GM18508 (cell line): ENCODE measurements at regions not wholly inside any gene's neighbourhood (a gene's known extent, or its start where the extent isn't known, plus 50 kb on each side); places are given as distances from the start of the nearest gene placed in this dataset.
"Not testable (repeated sequence)": the region's sequence is repeated elsewhere in the genome, so short reads cannot be mapped to it uniquely, and the experiment has no call there.

Source experiments
- ATAC-seq: cut with Tn5 transposase; IDR thresholded peaks from one replicate; pipeline ENCODE4 v1.9.1; 2021; ENCODE audit warnings: moderate number of reproducible peaks; ENCODE audit not compliant: insufficient read depth, unreplicated experiment

- not testable (repeated sequence) for ATAC-seq
These were observed 518.9 kb upstream of the CCDC54 start for GRCh38 chr3:106858321-106858720.

DNA sequence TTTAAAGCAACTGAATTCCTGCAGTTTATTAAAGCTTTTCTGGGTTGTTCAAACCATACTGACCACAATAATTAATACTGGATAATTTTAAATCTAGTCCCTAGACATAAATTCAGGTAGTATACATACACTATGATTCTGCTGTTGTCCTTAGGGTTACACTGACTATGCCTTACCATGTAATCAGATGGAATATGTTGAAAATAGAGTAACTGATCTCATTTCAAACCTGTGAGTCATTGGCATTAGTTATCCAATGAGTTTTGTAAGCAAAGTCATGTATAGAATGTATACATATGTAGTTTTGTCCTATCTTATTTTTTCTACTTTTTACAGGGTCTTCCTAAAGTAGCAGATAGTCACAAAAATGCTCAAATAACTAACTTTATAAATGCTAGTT lies 517.1 kb upstream of the CCDC54 start:
- no peak for ATAC-seq

DNA sequence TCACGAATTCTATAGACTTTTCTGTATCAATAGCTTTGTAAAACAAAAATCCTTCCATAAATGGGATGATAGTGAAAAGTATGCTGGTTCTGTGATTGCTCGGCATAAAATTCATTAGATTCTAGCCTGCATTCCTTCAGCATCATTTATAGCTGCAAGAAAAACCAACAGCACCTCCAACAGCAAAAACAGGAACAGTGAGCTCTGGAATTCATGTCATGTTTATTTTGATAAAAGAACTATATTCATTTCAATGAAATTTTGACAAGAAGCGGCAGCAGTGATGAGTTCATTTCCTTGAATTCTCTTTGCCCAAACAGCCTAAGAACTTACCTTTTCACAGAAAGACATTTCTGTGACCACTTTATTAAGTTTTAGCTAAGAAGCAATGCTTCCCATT lies 515.2 kb upstream of the CCDC54 start:
- ATAC-seq, result no peak

- no peak for ATAC-seq
These were observed 499.6 kb upstream of the CCDC54 start for GRCh38 chr3:106877627-106878026.

- no peak for ATAC-seq
These were observed 497.0 kb upstream of the CCDC54 start for GRCh38 chr3:106880206-106880605.

- ATAC-seq, result no peak
These were observed 496.1 kb upstream of the CCDC54 start for GRCh38 chr3:106881186-106881585.

DNA sequence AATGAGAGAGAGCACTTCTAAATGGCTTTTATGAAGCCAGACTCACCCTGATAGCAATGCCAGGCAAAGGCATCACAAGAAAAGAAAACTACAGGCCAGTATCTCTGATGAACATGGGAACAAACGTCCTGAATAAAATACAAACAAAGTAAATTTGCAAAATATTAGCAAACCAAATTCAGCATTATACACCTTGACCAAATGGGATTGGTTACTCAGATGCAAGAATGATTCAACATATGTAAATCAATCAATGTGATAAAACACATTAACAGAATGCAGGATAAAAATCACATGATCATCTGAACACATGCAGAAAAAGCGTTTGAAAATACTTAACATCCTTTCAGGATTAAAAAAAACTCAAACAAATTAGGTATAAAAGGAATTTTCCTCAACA lies 494.9 kb upstream of the CCDC54 start:
- ATAC-seq, result no peak

GRCh38 chr3:106906074-106906473 lies 471.2 kb upstream of the CCDC54 start:
- no peak for ATAC-seq

DNA sequence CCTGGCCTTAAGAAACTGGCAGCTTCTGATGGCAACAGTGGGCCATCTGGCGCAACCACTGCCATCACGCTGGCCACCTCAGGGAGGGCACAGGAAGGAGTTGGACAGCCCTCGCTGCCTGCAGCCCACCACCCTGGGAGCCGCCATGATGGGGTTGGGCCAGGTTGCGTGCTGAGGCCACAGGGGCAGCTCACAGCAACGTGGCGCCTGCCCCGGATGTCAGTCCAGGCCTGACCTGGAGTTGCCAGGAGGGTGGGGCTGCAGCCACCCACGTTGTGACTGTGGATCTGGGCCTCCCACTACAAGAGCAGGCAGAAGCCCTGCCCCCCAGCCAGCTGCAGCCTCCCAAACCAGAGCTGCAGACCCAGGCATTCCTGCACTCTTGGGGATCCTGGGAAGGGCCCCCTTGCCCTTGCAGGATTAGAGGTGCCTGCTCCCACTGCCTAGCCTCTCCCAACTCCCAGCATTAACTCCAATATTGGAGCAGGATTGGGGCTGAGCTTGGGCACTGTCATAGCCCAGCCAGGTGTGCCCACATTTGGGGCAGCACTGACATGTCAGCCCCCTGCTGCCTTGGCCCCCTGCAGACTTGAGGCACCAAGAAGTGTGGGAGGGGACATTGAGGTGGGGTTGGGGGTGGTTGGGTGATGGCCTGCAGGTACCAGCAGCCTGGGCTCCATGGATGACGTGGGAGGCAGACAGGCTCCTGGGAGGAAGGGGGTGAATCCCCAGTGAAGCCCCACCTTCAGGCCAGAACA lies 468.9 kb upstream of the CCDC54 start:
- ATAC-seq, result no peak

GRCh38 chr3:106913111-106913698 lies 464.0 kb upstream of the CCDC54 start:
- no peak for ATAC-seq

DNA sequence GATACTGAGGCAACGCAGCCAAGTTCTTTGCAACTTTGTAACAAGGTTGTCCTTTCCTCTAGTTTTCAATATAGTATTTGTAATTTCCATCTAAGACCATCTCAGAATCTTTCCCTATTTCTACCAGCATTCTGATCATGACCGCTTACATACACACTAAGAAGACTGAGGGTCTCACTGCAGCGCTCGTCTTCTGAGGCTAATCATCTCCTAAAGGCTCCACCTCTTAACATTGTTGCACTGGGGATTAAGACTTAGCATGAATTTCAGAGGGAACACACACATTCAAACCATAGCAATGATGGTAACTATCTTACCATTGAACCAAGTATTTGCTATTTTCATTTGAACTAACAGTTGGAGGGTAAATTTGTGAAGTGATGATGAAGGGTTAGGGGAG lies 463.3 kb upstream of the CCDC54 start:
- ATAC-seq, result no peak

- ATAC-seq, result no peak
These were observed 456.6 kb upstream of the CCDC54 start for GRCh38 chr3:106920609-106921008.

GRCh38 chr3:106929081-106929480 lies 448.2 kb upstream of the CCDC54 start:
- no peak for ATAC-seq

DNA sequence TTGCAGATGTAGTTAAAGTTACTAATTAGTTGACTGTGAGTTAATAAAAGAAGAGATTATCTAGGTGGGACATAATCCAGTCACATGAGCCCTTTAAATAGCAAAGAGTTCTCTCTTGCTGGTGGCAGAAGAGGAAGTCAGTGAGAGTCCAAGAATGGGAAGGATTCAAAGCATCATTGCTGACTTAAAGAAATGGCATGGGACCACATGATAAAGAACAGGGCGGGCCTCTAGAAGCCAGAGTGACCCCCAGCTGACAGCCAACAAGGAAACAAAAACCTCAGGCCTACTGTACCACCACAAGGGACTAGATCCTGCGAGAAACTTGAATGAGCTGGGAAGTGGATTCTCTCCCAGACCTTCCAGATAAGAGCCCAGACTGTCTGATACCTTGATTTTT lies 447.2 kb upstream of the CCDC54 start:
- ATAC-seq, result no peak

- no peak for ATAC-seq
These were observed 445.3 kb upstream of the CCDC54 start for GRCh38 chr3:106931904-106932303.

- no peak for ATAC-seq
These were observed 440.9 kb upstream of the CCDC54 start for GRCh38 chr3:106936337-106936736.

DNA sequence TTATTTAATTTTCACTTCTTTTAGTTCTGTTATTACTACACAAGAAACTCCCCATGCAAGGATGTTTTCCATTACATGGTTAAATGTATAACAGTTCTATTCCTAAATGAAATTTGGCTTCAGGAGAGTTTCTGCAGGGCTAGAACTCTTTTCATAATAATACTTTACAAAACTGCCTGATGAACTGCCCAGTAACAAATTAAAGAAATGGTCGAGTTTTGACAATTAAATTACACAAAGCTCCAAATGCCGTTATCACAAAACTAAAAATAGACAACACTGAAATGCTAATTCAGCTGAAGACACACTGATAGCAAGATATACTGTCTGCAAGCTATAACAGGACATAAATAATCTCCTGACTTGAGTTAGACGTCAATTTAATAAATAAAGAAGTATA lies 435.2 kb upstream of the CCDC54 start:
- ATAC-seq, result no peak

DNA sequence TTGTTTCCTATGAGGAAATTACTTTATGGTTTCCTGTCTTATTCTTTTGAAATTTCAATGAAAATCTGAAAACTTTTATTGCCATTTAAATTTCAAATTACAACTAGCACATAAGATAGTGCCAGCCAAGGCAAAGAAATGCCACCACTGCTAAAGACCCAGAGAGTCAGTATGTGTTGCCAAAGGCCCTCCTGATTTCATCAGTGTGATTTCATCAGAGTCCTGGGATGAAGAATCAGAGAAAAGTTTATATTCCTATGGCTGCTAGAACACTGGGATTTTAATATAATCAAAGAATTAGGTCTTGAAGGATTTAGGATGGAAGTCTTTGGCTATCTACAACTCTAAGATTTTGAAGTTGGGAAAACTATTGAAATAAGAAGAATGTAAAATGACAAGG lies 434.2 kb upstream of the CCDC54 start:
- ATAC-seq, result no peak

GRCh38 chr3:106945435-106945834 lies 431.8 kb upstream of the CCDC54 start:
- ATAC-seq, result no peak

GRCh38 chr3:106946866-106947265 lies 430.4 kb upstream of the CCDC54 start:
- no peak for ATAC-seq

GRCh38 chr3:106957029-106957428 lies 420.2 kb upstream of the CCDC54 start:
- no peak for ATAC-seq

DNA sequence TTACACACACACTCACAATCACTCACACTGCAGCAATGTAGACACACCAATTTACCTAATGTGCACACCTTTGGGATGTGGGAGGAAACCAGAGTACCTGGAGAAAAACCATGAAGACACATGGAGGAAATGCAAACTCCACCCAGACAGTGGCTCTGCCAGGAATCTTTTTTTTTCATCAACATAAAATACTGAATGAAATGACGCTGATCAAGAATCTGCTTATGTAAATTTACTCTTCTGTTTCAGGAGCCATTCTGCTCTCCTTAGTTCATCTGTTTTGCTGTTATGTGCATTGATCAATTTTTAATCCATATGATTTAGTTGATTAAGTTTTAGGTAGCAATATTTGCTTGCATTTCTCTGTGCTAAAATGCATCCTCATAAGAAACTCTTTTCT lies 414.2 kb upstream of the CCDC54 start:
- no peak for ATAC-seq
